ENCODE measurements at regions not wholly inside any gene's neighbourhood (a gene's known extent, or its start where the extent isn't known, plus 50 kb on each side); places are given as distances from the start of the nearest gene placed in this dataset.

DNA sequence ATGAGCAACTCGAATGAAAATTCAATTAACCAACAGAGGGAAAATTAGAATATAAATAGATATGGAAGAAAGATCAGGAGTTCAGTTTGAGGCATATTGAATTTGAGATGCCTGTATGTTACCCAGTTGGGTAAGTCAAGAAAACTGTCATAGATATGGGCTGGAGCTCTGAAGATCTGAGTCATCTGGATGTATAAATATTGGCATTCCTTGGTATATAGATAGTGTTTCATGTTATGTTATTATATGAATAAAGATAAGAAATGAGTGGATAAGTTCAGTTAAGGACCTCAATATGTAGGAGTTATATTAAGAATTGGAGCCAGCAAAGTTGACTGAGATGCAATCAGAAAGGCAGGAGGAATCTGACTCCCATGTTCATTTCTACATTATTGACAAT is 543.6 kb upstream of the SMIM31 start:
- intact Hi-C loops (cut with DNase I), result no loop called here
- no peak overlapping the region for H3K4me3 ChIP-seq
- no peaks in the 10 kb centered on the region for H3K9me3 ChIP-seq
- H3K27ac ChIP-seq, result no peak overlapping the region
- 21% methylated on average over 1 of the region's 1 CpG for WGBS, 2 donors
- H3K4me1 ChIP-seq, result no peaks in the 10 kb centered on the region
- H3K36me3 ChIP-seq (replicated peaks in 1 of 2; ENCODE audit: insufficient read depth in 1 of 2, low read depth in 2 of 2), result no peaks in the 10 kb centered on the region
- no peak for TF ChIP-seq POLR2A (IDR thresholded peaks at IDR 0.05)
- no peak for TF ChIP-seq CTCF (IDR thresholded peaks at IDR 0.05)
- H3K27me3 ChIP-seq, result no peaks in the 10 kb centered on the region
- DNase-seq (no peak), ATAC-seq (no peak)

DNA sequence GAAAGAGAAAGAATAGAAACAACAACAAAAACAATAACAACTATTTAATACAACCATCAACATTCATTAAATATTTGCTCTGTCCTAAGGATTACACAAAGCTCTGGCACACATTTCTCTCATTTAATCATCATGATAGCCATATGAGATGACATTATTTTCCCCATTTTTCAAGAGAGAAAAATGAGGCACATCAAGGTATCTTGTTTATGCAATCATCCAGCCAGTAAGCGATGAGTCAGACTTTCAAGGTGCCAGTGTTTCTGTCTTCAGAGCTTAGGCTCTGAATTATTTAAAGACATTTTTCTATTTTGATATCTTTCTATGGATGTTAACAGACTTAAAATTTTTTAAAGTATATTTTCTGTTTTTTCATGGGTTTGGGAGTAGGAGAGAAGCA is 541.8 kb upstream of the SMIM31 start:
- H3K36me3 ChIP-seq (replicated peaks in 1 of 2; ENCODE audit: insufficient read depth in 1 of 2, low read depth in 2 of 2), result no peaks in the 10 kb centered on the region
- no peaks in the 10 kb centered on the region for H3K4me1 ChIP-seq
- intact Hi-C loops (cut with DNase I), result no loop called here
- H3K27me3 ChIP-seq, result no peaks in the 10 kb centered on the region
- H3K4me3 ChIP-seq, result no peak overlapping the region
- H3K27ac ChIP-seq, result no peak overlapping the region
- no peaks in the 10 kb centered on the region for H3K9me3 ChIP-seq
- ATAC-seq (no peak), DNase-seq (no peak)
- TF ChIP-seq POLR2A (IDR thresholded peaks at IDR 0.05) (no peak), CTCF (IDR thresholded peaks at IDR 0.05) (no peak)
- 81 to 92% methylated on average over 1 of the region's 1 CpG for WGBS, 2 donors

DNA sequence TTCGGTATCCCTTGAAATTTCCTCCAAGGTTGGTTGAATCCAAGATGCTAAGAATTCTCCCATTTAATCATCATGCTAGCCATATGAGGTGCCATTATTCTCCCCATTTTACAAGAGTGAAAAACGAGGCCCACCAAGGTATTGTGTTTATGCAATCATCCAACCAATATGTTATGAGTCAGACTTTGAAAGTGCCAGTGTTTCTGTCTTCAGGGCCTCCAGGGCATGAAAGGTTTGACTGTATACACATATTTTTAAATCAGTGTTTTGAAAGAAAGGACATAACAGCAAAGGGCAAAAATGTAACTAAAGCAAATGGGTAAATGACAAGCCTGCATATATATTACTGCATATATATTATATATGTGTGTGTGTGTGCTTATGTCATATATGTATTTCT is 541.2 kb upstream of the SMIM31 start:
- Histone ChIP-seq H3K4me1 (no peaks in the 10 kb centered on the region), H3K27me3 (no peaks in the 10 kb centered on the region), H3K4me3 (no peak overlapping the region), H3K36me3 (replicated peaks in 1 of 2; ENCODE audit: insufficient read depth in 1 of 2, low read depth in 2 of 2) (no peaks in the 10 kb centered on the region), H3K9me3 (no peaks in the 10 kb centered on the region), H3K27ac (no peak overlapping the region)
- DNase-seq, result no peak
- 48% methylated on average over 2 of the region's 2 CpGs for WGBS, 2 donors
- no peak for TF ChIP-seq CTCF (IDR thresholded peaks at IDR 0.05)
- TF ChIP-seq POLR2A (IDR thresholded peaks at IDR 0.05), result no peak
- intact Hi-C loops (cut with DNase I), result no loop called here
- ATAC-seq, result no peak

DNA sequence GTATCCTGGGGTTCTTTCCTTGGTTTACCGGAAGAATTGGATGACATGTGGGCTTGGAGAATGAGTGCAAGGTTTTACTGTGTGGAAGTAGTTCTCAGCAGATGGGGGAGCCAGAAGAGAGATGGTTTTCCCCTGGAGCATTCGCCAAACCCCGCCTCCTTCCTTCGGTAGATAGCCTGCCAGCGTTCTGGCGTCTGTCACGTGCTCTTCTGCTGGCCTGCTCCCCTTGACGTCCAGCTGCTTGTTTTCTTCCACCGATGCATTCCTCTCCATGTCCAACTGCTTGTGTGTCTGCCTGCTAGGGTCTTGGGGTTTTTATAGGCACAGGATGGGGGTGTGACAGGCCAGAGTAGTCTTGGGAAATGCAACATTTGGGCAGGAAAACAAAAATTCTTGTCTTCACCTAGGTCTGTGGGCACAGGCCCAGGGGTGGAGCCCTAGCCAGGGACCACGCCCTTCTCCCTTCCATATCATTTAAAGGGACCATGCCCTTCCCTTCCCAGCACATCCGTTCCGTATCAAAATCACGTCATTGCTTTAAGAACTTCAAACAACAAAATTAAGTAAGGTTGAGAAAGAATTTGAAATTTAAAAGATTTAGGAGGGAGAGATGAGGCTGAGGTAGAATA is 538.7 kb upstream of the SMIM31 start:
- ATAC-seq, result no peak
- no peak for DNase-seq
- TF ChIP-seq POLR2A (IDR thresholded peaks at IDR 0.05) (no peak), CTCF (IDR thresholded peaks at IDR 0.05) (no peak)
- 66 to 68% methylated on average over 13 of the region's 13 CpGs for WGBS, 2 donors
- Histone ChIP-seq H3K27ac (no peak overlapping the region), H3K27me3 (no peaks in the 10 kb centered on the region), H3K4me1 (no peaks in the 10 kb centered on the region), H3K4me3 (no peak overlapping the region), H3K36me3 (replicated peaks in 1 of 2; ENCODE audit: insufficient read depth in 1 of 2, low read depth in 2 of 2) (no peaks in the 10 kb centered on the region), H3K9me3 (no peaks in the 10 kb centered on the region)
- intact Hi-C loops (cut with DNase I), result no loop called here

GRCh38 chr4:164221631-164222030 is 532.3 kb upstream of the SMIM31 start:
- no peaks in the 10 kb centered on the region for H3K27me3 ChIP-seq
- 38 to 48% methylated on average over 1 of the region's 1 CpG for WGBS, 2 donors
- H3K4me1 ChIP-seq, result no peaks in the 10 kb centered on the region
- ATAC-seq, result no peak
- H3K9me3 ChIP-seq, result no peaks in the 10 kb centered on the region
- intact Hi-C loops (cut with DNase I), result no loop called here
- H3K4me3 ChIP-seq, result no peak overlapping the region
- no peak overlapping the region for H3K27ac ChIP-seq
- no peak for TF ChIP-seq CTCF (IDR thresholded peaks at IDR 0.05)
- no peak for TF ChIP-seq POLR2A (IDR thresholded peaks at IDR 0.05)
- DNase-seq, result no peak
- no peaks in the 10 kb centered on the region for H3K36me3 ChIP-seq (replicated peaks in 1 of 2; ENCODE audit: insufficient read depth in 1 of 2, low read depth in 2 of 2)

All from body of pancreas (tissue), 4 donors.